GM19455 (cell line): ENCODE measurements at regions not wholly inside any gene's neighbourhood (a gene's known extent, or its start where the extent isn't known, plus 50 kb on each side); places are given as distances from the start of the nearest gene placed in this dataset.
"Not testable (repeated sequence)": the region's sequence is repeated elsewhere in the genome, so short reads cannot be mapped to it uniquely, and the experiment has no call there.

Experiments
- ATAC-seq: cut with Tn5 transposase; IDR thresholded peaks from one replicate; pipeline ENCODE4 v1.9.1; 2021; ENCODE audit not compliant: unreplicated experiment

DNA sequence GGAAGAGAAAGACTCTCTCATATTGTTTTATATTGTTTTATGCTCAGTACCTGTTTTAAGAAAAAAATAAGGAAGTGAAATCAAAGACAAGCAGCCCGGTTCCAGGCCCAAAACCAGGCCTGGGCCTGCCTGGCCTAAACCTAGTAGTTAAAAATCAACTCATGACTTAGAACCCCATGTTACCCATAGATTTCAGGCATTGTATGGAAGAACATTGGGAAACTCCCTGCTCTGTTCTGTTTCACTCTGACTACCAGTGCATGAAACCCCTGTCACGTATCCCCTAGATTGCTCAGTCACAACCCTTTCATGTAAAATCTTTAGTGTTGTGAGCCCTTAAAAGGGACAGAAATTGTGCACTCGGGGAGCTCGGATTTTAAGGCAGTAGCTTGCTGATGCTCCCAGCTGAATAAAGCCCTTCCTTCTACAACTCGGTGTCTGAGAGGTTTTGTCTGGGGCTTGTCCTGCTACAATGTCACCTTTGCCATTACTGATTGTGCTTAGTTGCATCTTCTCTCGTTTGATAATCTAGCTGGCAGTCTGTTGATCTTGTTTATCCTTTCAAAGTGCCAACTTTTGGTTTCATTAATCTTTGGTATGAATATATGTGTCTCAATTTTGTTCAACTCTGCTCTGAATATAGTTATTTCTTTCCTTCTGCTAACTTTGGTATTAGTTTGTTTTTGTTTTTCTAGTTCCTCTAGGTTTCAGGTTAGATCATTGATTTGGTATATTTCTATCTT lies 842.8 kb upstream of the NDST4 start:
- ATAC-seq, result not testable (repeated sequence)

DNA sequence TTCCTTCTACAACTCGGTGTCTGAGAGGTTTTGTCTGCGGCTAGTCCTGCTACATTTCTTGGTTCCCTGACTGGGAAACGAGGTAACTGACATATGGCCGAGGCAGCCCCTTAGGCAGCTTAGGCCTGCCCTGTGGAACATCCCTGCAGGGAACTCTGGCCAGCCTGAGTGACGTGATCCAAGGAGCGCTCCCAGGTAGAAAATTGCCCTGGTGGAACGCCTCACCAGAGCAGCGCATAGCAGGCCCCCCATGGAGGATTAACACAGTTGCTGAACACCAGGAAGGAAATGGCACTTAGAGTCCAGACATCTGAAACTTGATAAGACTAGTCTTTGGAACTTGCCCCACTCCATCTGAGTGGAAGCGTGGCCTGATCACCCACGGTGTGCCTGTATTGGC lies 837.4 kb upstream of the NDST4 start:
- ATAC-seq, result no peak

DNA sequence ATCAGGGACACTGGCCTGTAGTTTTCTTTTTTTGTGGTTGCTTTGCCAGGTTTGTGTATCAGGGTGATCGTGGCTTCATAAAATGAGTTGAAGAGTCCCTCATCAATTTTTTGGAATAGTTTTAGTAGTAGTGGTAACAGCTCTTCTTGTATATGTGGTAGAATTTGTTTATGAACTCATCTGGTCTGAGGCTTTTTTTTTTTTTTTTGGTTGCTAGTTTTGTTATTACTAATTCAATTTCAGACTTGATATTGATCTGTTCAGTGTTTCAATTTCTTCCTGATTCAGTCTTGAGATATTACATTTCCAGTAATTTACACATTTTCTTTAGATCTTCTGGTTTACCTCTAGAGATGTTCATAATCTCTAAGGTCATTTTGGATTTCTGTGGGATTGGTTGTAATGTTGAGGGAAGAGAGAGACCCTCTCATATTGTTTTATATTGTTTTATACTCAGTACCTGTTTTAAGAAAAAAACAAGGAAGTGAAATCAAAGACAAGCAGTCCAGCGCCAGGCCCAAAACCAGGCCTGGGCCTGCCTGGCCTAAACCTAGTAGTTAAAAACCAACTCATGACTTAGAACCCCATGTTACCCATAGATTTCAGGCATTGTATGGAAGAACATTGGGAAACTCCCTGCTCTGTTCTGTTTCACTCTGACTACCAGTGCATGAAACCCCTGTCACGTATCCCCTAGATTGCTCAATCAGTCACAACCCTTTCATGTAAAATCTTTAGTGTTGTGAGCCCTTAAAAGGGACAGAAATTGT lies 836.7 kb upstream of the NDST4 start:
- not testable (repeated sequence) for ATAC-seq

DNA sequence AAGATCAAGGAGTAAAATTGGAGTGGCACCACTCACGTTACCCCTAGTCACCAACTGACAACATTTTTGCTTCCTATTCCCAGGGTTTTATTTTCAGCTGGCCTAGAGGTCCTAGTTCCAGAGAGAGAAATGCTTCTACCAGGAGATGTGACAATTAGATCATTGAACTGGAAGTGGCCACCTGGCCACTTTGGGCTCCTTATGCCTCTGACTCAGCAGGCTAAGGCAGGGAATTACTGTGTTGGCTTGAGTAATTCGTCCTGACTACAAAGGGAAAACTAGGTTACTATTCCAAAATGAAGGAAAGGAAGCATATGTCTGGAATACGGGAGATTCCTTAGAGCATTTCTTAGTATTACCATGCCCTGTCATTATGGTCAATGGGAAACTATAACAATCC lies 831.6 kb upstream of the NDST4 start:
- no peak for ATAC-seq

DNA sequence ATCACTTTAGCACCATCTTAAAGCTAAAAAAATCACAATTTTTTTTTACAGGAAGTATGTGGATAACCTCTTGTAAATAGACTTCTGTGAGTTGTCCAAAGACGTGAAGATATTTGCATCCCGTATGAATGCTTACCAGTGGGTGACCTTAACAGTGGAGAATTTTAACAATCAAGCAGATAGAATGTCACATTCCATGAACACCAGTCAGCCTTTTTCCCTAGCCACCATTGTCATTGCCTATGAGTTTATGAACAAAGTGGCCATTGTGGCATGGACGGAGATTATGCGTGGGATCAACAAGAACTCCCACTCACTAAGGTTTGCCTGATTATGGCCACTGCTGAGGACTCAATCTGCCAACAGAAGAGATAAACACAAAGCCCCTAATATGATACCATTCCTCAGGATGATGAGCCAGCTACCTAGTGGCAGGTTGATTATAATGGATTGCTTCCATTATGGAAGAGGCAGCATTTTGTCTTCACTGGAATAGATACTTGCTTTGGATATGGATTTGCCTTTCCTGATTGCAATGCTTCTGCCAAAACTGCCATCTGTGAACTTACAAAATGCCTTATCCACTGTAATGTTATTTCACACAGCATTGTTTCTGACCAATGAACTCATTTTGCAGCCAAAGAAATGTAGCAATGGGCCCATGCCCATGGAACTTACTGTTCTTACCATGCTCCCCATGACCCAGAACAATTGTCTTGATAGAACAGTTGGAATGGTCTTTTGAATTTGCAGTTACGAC lies 830.9 kb upstream of the NDST4 start:
- no peak for ATAC-seq

DNA sequence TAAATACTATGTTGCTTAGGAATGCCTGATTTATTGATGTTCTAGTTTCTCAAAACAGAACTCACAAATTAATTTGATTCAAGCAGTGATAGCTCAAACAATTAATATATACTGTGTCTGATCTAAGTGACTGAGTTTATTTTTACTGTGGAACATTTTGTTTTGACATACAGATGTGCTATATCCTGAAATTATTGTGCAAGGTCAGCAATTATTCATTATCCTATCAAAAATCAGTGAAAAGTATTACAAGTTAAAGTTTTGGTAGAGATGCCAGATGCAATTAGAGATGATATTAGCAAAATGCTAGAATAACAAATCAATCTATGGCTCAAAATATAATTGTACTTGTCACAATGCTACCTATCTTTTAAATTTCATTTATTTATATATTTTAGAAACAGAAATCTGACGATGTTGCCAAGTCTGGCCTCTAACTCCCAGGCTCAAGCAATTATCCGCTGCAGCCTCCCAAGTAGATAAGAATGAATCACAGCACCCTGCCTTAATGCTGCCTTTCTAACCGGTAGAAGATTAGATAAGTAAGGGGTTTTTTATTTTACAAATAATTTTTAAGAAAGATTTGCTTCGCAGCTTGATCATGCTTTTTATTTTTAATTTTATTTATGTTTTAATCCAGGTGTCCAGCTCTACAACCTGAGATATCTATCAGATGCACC lies 825.5 kb upstream of the NDST4 start:
- no peak for ATAC-seq

DNA sequence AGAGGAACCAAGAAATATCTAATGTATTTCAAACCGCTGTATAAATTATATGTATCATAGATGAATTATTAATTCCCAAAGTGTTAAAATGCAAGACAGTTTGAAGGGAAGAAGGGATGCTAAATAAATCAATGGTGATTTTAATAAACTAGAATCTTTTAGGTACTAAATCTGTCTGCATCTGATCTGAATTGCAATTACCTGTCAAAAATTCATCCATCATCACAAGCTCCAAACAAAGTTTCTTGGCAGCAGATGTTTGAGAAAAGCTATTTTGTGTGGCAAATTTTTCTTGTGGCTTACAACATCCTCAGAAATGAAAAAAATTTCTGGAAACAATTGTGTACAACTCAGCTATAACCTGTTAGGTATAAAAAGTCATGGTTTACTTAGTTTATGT lies 816.0 kb upstream of the NDST4 start:
- ATAC-seq, result no peak

DNA sequence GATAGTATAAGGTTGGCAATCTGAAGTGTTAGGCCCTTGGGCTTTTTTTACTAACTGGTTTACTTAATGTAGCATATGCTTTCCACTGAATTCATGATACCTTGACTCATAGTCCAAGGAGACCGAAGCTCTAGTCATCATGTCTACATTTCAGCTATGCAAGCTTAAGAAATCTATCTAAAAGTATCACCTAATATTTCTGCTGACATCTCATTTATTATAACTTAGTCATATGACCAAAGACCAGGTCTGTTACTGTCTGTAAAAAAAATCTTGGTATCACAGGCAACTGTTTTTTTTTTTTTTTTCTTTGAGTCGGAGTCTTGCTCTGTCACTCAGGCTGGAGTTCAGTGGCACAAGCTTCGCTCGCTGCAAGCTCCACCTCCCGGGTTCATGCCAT lies 814.0 kb upstream of the NDST4 start:
- ATAC-seq, result no peak

DNA sequence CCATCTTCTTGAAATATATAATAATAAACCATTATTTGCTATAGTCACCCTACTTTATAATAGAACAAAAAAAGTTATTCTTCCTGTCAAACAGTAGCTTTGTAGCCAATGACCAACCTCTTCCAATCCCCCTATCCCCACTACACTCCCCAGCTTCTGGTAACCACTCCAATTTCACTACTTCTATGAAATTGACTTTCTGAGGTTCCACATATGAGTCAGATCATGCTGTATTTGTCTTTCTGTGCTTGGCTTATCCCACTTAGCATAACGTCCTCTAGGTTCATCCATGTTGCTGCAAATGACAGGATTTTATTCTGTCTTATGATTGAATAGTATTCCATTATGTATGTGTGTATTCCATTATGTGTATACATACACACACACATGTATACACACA lies 809.7 kb upstream of the NDST4 start:
- ATAC-seq, result no peak

DNA sequence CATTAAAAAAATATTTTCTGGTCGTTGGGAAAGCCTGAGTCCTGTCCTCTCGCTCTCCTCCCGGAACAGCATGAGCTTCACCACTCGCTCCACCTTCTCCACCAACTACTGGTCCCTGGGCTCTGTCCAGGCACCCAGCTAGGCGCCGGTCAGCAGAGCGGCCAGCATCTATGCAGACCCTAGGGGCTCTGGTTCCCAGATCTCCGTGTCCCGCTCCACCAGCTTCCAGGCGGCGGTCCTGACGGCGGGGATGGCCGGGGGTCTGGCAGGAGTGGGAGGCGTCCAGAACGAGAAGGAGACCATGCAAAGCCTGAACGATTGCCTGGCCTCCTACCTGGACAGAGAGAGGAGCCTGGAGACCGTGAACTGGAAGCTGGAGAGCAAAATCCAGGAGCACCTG lies 807.2 kb upstream of the NDST4 start:
- no peak for ATAC-seq

DNA sequence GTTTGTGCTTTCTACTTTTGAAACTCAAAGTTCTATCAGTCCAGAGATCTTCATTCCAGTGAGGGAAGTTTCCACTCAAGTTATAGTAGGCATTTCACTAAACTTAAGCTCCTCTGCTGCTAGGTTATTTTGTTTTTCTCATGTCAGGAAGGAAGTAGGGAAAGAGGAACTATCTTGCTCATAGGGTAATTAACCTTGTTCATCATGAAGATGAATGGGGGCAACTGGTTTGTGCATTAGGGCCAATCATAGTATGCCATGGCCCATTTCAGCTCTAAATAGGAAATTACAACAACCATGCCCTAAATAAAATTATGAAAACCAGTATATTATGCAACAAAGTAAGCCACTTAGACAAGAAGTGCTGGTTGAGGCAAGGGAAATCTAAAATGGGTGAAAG lies 804.7 kb upstream of the NDST4 start:
- ATAC-seq, result no peak

DNA sequence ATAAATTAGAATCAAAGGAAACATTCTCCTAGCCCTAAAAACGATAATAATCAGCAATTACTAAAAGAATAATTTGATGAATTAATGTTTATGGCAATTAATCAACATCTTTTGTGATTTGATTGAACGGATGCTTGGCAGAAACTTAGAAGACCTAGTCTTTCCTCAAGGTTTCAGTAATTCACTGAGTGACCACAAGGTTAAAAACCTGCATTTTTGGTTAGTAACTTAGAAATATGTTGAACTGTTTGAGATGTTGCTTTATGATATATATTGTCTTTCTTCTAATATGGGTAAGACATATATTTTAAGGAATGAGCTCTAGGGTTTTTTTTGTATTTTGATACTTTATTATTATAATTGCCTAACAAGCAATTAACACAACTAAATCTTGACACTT lies 793.0 kb upstream of the NDST4 start:
- ATAC-seq, result no peak

DNA sequence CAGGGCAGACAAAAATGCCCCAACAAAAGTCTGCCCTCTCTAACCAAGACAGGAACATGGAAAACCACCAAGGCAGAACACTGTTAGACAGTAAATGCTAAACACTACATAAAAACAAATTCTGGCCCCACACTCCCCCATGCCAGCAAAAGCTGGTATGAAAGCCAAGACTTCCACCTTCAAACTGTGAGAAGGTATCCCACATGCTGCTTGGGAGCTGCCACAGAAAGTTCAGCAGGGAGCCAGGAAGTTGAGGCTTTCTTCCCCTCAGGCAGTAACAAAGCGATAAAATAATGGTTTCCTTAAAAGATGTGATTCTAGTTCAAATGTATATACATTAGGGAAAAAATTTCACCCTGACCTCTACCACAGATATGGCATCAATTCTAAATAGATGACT lies 770.4 kb upstream of the NDST4 start:
- ATAC-seq, result no peak

DNA sequence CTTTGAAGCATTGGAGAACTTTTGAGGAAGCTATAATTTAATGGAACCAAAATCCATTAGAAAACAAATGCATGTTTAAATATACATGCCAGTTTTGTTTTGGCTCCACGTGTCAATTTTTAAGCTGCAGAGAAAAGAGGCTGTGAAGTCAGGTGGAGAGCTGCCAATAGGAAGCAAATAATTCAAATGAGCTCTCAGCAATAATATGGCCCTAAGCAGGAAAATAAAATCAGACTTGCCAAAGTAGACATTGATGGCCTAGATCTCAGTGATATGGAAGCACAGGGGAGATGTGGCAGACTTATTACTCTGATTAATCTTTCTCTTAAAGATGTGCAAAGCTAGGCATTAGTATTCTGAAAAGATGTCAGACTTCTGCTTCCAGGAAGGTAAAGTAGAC lies 769.8 kb upstream of the NDST4 start:
- ATAC-seq, result no peak

DNA sequence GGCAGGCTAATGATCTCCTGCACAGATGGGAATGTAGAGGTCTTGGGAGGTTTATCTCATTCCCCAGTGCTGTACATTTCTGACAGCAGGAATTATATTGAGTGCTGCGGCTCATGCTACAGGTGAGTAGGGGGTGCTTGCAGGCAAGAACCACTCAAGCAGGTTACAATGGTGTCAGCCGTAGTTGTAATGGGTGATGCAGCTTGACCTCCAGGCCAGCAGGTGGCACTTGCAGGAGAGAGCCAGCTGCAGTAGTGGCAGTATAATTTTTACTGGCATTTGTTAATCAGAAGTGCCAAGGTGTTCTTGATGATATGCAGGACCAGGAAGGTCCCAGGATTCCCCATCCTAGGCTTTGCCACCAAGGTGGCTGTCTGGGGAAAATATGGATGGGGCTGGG lies 759.6 kb upstream of the NDST4 start:
- no peak for ATAC-seq

DNA sequence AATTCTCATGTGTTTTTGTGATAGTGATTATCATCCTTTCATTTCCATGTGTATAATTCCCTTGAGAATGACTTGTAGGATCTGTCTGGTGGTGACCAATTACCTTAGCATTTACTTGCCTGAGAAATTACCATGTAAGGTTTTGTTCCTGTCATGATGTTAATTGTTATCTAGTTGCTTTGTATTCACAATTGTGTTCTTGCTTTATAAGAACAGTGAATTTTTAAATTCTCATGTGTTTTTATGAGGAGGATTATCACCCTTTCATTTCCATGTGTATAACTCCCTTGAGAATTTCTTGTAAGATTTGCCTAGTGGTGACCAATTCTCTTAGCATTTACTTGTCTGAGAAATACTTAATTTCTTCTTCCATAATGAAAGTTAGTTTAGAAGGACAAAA lies 758.2 kb upstream of the NDST4 start:
- no peak for ATAC-seq

DNA sequence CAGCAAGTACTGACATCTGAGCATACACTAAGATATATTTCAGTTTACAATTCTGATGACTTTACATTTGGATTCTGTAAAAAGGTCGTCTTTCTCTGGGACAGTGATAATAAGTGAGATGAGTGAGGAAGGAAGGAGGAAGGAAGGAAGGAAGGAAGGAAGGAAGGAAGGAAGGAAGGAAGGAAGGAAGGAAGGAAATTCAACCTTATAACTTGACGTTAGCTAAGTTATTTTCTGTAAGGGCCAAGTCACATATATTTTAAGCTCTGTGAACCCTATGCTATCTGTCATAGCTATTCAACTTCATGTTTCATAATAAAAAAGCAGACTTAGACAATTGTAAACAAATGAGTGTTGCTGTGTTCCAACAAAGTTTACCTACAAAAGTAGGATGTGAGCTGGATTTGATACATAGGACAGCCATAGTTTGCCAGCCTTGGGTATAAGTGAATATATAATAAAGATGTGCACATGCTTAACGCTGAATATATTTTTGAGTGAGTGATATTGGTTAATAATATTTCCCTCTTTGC lies 753.0 kb upstream of the NDST4 start:
- ATAC-seq, result no peak

DNA sequence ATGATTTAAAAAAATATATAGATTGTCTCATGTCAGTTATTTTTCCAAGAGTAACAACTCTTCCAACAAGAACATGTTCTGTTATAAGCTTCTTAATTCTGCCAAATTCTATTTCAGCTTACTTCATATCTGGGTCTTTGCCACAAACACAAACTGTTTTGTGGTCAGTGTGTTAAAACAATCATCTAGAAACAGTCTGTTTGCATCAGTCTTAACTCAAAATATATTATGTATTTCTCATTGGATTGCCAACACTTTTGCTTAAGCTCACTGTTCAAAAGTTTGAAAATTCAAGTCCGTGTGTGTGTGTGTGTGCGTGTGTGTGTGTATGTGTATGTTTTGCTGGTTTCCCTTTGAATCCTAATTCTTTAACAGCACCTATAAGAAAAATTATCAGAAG lies 752.3 kb upstream of the NDST4 start:
- ATAC-seq, result no peak

DNA sequence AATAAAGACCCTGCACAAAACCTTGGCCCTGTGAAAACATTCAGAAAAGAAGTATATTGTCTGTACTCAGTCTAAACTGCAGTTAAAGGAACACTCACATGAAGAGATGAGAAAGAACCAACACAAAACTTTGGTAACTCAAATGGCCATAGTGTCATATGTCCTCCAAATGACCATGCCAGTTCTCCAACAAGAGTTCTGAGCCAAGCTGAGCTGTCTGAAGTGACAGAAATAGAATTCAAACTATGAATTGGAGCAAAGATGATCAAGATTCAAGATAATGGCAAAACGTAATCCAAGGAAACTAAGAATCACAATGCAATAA lies 739.3 kb upstream of the NDST4 start:
- ATAC-seq, result no peak

DNA sequence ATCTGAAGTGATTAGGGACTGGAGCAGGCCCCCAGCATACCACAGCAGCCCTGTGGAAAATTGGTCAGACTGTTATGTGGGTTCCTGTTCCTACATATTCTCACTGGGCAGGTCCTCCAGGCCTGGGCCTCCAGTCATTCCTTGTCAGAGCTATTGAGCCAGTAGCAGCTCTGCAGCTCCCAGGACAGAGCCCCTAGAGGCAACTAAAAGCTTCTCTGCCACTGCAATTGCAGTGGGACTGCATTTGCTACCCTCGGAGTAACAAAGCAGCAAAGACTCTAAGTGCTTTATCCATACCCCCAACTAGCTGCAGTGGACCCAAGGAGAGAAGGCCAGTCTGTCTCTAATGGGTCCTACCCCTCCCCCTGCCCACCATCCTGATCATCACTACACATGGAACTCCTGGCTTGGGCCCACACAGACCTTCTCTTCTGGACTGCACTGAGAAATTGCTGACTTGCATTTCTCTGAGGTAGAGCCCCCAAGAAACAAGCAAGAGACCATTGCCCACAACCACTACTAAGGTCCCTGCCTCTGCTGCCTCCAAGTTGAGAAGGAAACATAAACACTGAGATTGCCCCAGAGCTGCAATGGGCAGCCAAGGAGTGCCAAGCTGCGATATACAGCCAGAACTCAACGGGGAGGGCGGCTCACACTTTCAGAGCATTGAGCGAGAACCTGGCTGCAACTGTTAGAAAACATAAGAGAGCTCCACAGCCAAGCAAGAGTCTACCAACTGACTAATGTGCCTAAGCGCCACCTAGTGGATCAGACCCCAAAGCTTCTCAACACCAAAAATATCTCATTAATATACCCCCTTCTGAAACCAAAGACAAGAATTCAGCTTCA lies 738.7 kb upstream of the NDST4 start:
- ATAC-seq, result peak; percentile 87
